CD8-positive, alpha-beta memory T cell (primary cell): ENCODE measurements at regions not wholly inside any gene's neighbourhood (a gene's known extent, or its start where the extent isn't known, plus 50 kb on each side); places are given as distances from the start of the nearest gene placed in this dataset.

Experiments used
- CTCF ChIA-PET: fragments of 350-600 bp; sonication (Branson Sonifier 250); formaldehyde crosslinking; loops from one replicate; lab custom pipeline; 2021; ENCODE audit warnings: antibody characterized with exemption; lab: Charles Lee
- POLR2A ChIA-PET: fragments of 350-600 bp; sonication (Branson Sonifier 250); formaldehyde crosslinking; loops from one replicate; lab custom pipeline; 2021; ENCODE audit warnings: antibody characterized with exemption; lab: Charles Lee
- DNase-seq, 5 donors: peaks; one replicate each; pipeline versions ENCODE4 v3.0.0 to v3.0.0-alpha.2; 2020 to 2022; ENCODE audit warnings: mixed read lengths in 1 of 5
- H3K27ac ChIP-seq: one replicate; pipeline ENCODE4 v1.7.0; 2013; ENCODE audit warnings: low read depth, mild to moderate bottlenecking, low read length, moderate library complexity
- H3K27me3 ChIP-seq: 2 replicates; pipeline ENCODE4 v1.7.0; 2013; ENCODE audit warnings: low read length, mild to moderate bottlenecking; ENCODE audit not compliant: insufficient read depth, poor library complexity, severe bottlenecking
- H3K36me3 ChIP-seq: 2 replicates; pipeline ENCODE4 v1.7.0; 2013; ENCODE audit warnings: mild to moderate bottlenecking, low read length, moderate library complexity; ENCODE audit not compliant: insufficient read depth
- H3K4me1 ChIP-seq: 2 replicates; pipeline ENCODE4 v1.7.0; 2013; ENCODE audit warnings: mild to moderate bottlenecking, low read length, moderate library complexity; ENCODE audit not compliant: insufficient read depth
- H3K4me3 ChIP-seq: 2 replicates; pipeline ENCODE4 v1.7.0; 2013; ENCODE audit warnings: mild to moderate bottlenecking, low read length
- H3K9me3 ChIP-seq: 2 replicates; pipeline ENCODE4 v1.7.0; 2013; ENCODE audit warnings: mild to moderate bottlenecking, low read length
- H3K27ac Mint-ChIP-seq, 8 donors: one replicate each; pipeline ENCODE4 v1.8.0; 2020 to 2021; ENCODE audit warnings: mixed read lengths in 8 of 8, mild to moderate bottlenecking in 6 of 8, inconsistent platforms in 3 of 8, moderate library complexity in 3 of 8
- H3K27me3 Mint-ChIP-seq, 2 donors: one replicate each; pipeline ENCODE4 v1.8.0; 2020 to 2021; ENCODE audit warnings: mixed read lengths in 2 of 2, mild to moderate bottlenecking in 1 of 2, moderate library complexity in 1 of 2
- H3K36me3 Mint-ChIP-seq, 3 donors: one replicate each; pipeline ENCODE4 v1.8.0; 2020 to 2021; ENCODE audit warnings: mixed read lengths in 3 of 3, inconsistent platforms in 1 of 3, mild to moderate bottlenecking in 1 of 3
- H3K4me1 Mint-ChIP-seq, 3 donors: one replicate each; pipeline ENCODE4 v1.8.0; 2020 to 2021; ENCODE audit warnings: mixed read lengths in 3 of 3, inconsistent platforms in 1 of 3, mild to moderate bottlenecking in 1 of 3
- H3K4me3 Mint-ChIP-seq, 7 donors: one replicate each; pipeline ENCODE4 v1.8.0; 2020 to 2021; ENCODE audit warnings: mixed read lengths in 7 of 7, mild to moderate bottlenecking in 6 of 7, moderate library complexity in 4 of 7, inconsistent platforms in 2 of 7
- H3K9me3 Mint-ChIP-seq, 5 donors: one replicate each; pipeline ENCODE4 v1.8.0; 2020 to 2022; ENCODE audit warnings: mixed read lengths in 5 of 5, mild to moderate bottlenecking in 3 of 5, moderate library complexity in 2 of 5, inconsistent platforms in 1 of 5

- Histone ChIP-seq H3K4me1 (no peaks in the 10 kb centered on the region), H3K36me3 (no peaks in the 10 kb centered on the region), H3K4me3 (no peak overlapping the region), H3K9me3 (no peaks in the 10 kb centered on the region), H3K27ac (no peak overlapping the region), H3K27me3 (no peaks in the 10 kb centered on the region)
- Mint-ChIP-seq H3K9me3 (peaks cover 0 to 7% (median 0%) of the 10 kb centered on the region in 5 donors), H3K4me3 (no peak overlapping the region), H3K4me1 (no peaks in the 10 kb centered on the region), H3K36me3 (no peaks in the 10 kb centered on the region), H3K27ac (no peak overlapping the region), H3K27me3 (no peaks in the 10 kb centered on the region)
- no peak for DNase-seq
- POLR2A ChIA-PET: no interaction called here
- CTCF ChIA-PET: no interaction called here
These were observed 383.9 kb downstream of the TLR4 start for GRCh38 chr9:118088090-118088489.

GRCh38 chr9:118091226-118091625 lies 387.0 kb downstream of the TLR4 start:
- no peaks in the 10 kb centered on the region for H3K36me3 Mint-ChIP-seq

GRCh38 chr9:118091711-118092500 lies 387.7 kb downstream of the TLR4 start:
- Mint-ChIP-seq H3K4me3 (no peak overlapping the region), H3K4me1 (no peaks in the 10 kb centered on the region), H3K36me3 (no peaks in the 10 kb centered on the region), H3K27ac (no peak overlapping the region), H3K27me3 (no peaks in the 10 kb centered on the region), H3K9me3 (peaks cover 0 to 7% (median 0%) of the 10 kb centered on the region in 5 donors)
- Histone ChIP-seq H3K27me3 (no peaks in the 10 kb centered on the region), H3K4me1 (no peaks in the 10 kb centered on the region), H3K36me3 (no peaks in the 10 kb centered on the region), H3K9me3 (no peaks in the 10 kb centered on the region), H3K27ac (no peak overlapping the region), H3K4me3 (no peak overlapping the region)
- DNase-seq: no peak
- CTCF ChIA-PET: no interaction called here
- POLR2A ChIA-PET: no interaction called here

More at GRCh38 chr9:118091226-118091625, 387.0 kb downstream of the TLR4 start:
- H3K9me3 Mint-ChIP-seq: peaks cover 0 to 7% (median 0%) of the 10 kb centered on the region in 5 donors
- CTCF ChIA-PET: no interaction called here
- Histone ChIP-seq H3K9me3 (no peaks in the 10 kb centered on the region), H3K36me3 (no peaks in the 10 kb centered on the region), H3K4me3 (no peak overlapping the region), H3K4me1 (no peaks in the 10 kb centered on the region), H3K27ac (no peak overlapping the region), H3K27me3 (no peaks in the 10 kb centered on the region)
- H3K27ac Mint-ChIP-seq: no peak overlapping the region
- no peaks in the 10 kb centered on the region for H3K4me1 Mint-ChIP-seq
- H3K27me3 Mint-ChIP-seq: no peaks in the 10 kb centered on the region
- POLR2A ChIA-PET: no interaction called here
- no peak overlapping the region for H3K4me3 Mint-ChIP-seq
- no peak for DNase-seq

- Mint-ChIP-seq H3K4me1 (no peaks in the 10 kb centered on the region), H3K27me3 (no peaks in the 10 kb centered on the region), H3K36me3 (no peaks in the 10 kb centered on the region), H3K9me3 (peaks cover 0 to 7% (median 0%) of the 10 kb centered on the region in 5 donors), H3K4me3 (no peak overlapping the region), H3K27ac (no peak overlapping the region)
- DNase-seq: no peak
- H3K9me3 ChIP-seq: no peaks in the 10 kb centered on the region
- no peaks in the 10 kb centered on the region for H3K36me3 ChIP-seq
- ChIA-PET CTCF (no interaction called here), POLR2A (no interaction called here)
- no peaks in the 10 kb centered on the region for H3K4me1 ChIP-seq
- H3K27me3 ChIP-seq: no peaks in the 10 kb centered on the region
- no peak overlapping the region for H3K27ac ChIP-seq
- H3K4me3 ChIP-seq: no peak overlapping the region
These were observed 390.2 kb downstream of the TLR4 start for GRCh38 chr9:118094387-118094786.

- H3K4me1 ChIP-seq: no peaks in the 10 kb centered on the region
- H3K36me3 ChIP-seq: no peaks in the 10 kb centered on the region
- POLR2A ChIA-PET: no interaction called here
- Mint-ChIP-seq H3K36me3 (no peaks in the 10 kb centered on the region), H3K4me3 (no peak overlapping the region), H3K27ac (no peak overlapping the region), H3K9me3 (peaks cover 0 to 7% (median 2%) of the 10 kb centered on the region in 5 donors), H3K4me1 (no peaks in the 10 kb centered on the region), H3K27me3 (no peaks in the 10 kb centered on the region)
- CTCF ChIA-PET: no interaction called here
- no peak for DNase-seq
- H3K4me3 ChIP-seq: no peak overlapping the region
- no peaks in the 10 kb centered on the region for H3K27me3 ChIP-seq
- no peak overlapping the region for H3K27ac ChIP-seq
- H3K9me3 ChIP-seq: no peaks in the 10 kb centered on the region
These were observed 396.6 kb downstream of the TLR4 start for GRCh38 chr9:118100529-118101419.

GRCh38 chr9:118104363-118104762 lies 400.2 kb downstream of the TLR4 start:
- H3K27ac Mint-ChIP-seq: no peak overlapping the region
- POLR2A ChIA-PET: no interaction called here

GRCh38 chr9:118108971-118109370 lies 404.8 kb downstream of the TLR4 start:
- no peak for DNase-seq
- no peaks in the 10 kb centered on the region for H3K4me1 ChIP-seq
- CTCF ChIA-PET: no interaction called here
- no peaks in the 10 kb centered on the region for H3K36me3 Mint-ChIP-seq
- H3K4me3 ChIP-seq: no peak overlapping the region
- no peaks in the 10 kb centered on the region for H3K36me3 ChIP-seq
- POLR2A ChIA-PET: no interaction called here
- peaks cover 0 to 2% (median 0%) of the 10 kb centered on the region in 5 donors for H3K9me3 Mint-ChIP-seq
- no peaks in the 10 kb centered on the region for H3K9me3 ChIP-seq
- no peak overlapping the region for H3K27ac Mint-ChIP-seq
- H3K4me1 Mint-ChIP-seq: no peaks in the 10 kb centered on the region
- H3K4me3 Mint-ChIP-seq: no peak overlapping the region
- no peaks in the 10 kb centered on the region for H3K27me3 Mint-ChIP-seq
- no peaks in the 10 kb centered on the region for H3K27me3 ChIP-seq
- no peak overlapping the region for H3K27ac ChIP-seq

More at GRCh38 chr9:118104363-118104762, 400.2 kb downstream of the TLR4 start:
- no peaks in the 10 kb centered on the region for H3K27me3 Mint-ChIP-seq
- H3K4me1 Mint-ChIP-seq: no peaks in the 10 kb centered on the region
- no peaks in the 10 kb centered on the region for H3K36me3 ChIP-seq
- no peak for DNase-seq
- H3K4me1 ChIP-seq: no peaks in the 10 kb centered on the region
- H3K4me3 ChIP-seq: no peak overlapping the region
- H3K27me3 ChIP-seq: no peaks in the 10 kb centered on the region
- H3K9me3 Mint-ChIP-seq: peaks cover 0 to 4% (median 2%) of the 10 kb centered on the region in 5 donors
- H3K4me3 Mint-ChIP-seq: no peak overlapping the region
- H3K9me3 ChIP-seq: no peaks in the 10 kb centered on the region
- no peak overlapping the region for H3K27ac ChIP-seq
- CTCF ChIA-PET: no interaction called here
- no peaks in the 10 kb centered on the region for H3K36me3 Mint-ChIP-seq

GRCh38 chr9:118109542-118109941 lies 405.3 kb downstream of the TLR4 start:
- Histone ChIP-seq H3K27ac (no peak overlapping the region), H3K36me3 (no peaks in the 10 kb centered on the region), H3K4me3 (no peak overlapping the region), H3K4me1 (no peaks in the 10 kb centered on the region), H3K27me3 (no peaks in the 10 kb centered on the region), H3K9me3 (no peaks in the 10 kb centered on the region)
- Mint-ChIP-seq H3K4me1 (no peaks in the 10 kb centered on the region), H3K4me3 (no peak overlapping the region), H3K27me3 (no peaks in the 10 kb centered on the region), H3K9me3 (peaks cover 0 to 2% (median 0%) of the 10 kb centered on the region in 5 donors), H3K27ac (no peak overlapping the region), H3K36me3 (no peaks in the 10 kb centered on the region)
- CTCF ChIA-PET: no interaction called here
- DNase-seq: no peak
- POLR2A ChIA-PET: no interaction called here
